GM12878 (cell line): ENCODE measurements at regions not wholly inside any gene's neighbourhood (a gene's known extent, or its start where the extent isn't known, plus 50 kb on each side); places are given as distances from the start of the nearest gene placed in this dataset.

Source experiments
- ATAC-seq: fragments of 200-7000 bp; cut with Tn5 transposase; 3 replicates; pipeline ENCODE4 v1.9.1; 2020; ENCODE audit warnings: mild to moderate bottlenecking, moderate library complexity
- BruUV-seq: library from RNA; stranded (reverse); fragments of 400-500 nt; replicated peaks from 2 replicates; lab custom pipeline; 2021; lab: Mats Ljungman, UMichigan
- CTCF ChIA-PET: fragments of 300-600 bp; sonication (Branson Sonifier 250); formaldehyde crosslinking; extraction: SDS; loops from one replicate; lab custom pipeline; 2021; ENCODE audit warnings: inconsistent platforms; lab: Yijun Ruan, JAX
- POLR2A ChIA-PET: fragments of 350-600 bp; formaldehyde crosslinking; extraction: SDS; loops from one replicate; lab custom pipeline; 2021; ENCODE audit warnings: inconsistent platforms; lab: Charles Lee
- RAD21 ChIA-PET: fragments of 300-600 bp; sonication (Branson Sonifier 250); formaldehyde crosslinking; loops from one replicate; lab custom pipeline; 2023; ENCODE audit warnings: antibody characterized with exemption; ENCODE audit not compliant: unreplicated experiment; lab: Charles Lee
- SMC1A ChIA-PET: fragments of 300-600 bp; sonication (Branson Sonifier 250); formaldehyde crosslinking; loops from one replicate; lab custom pipeline; 2023; ENCODE audit not compliant: unreplicated experiment, uncharacterized antibody; lab: Charles Lee
- DNase-seq: peaks from one replicate; pipeline ENCODE4 v3.0.0-alpha.2; 2011; ENCODE audit warnings: low read depth, low spot score
- FAIRE-seq: peaks from 3 replicates; lab custom pipeline; 2011; peaks lifted over from hg19 to GRCh38; lab: Jason Lieb, UNC
- H2AFZ ChIP-seq: 2 replicates; pipeline ENCODE4 v1.6.0; 2011; ENCODE audit warnings: low read depth, low read length, control low read depth; ENCODE audit not compliant: control insufficient read depth
- H3K27ac ChIP-seq: 2 replicates; pipeline ENCODE4 v1.5.1; 2011; ENCODE audit warnings: control low read depth; ENCODE audit not compliant: control insufficient read depth, insufficient read depth
- H3K27me3 ChIP-seq, 2 experiments: replicated peaks in 1 of 2; 2 replicates each; pipeline versions ENCODE4 v1.6.0 to v1.6.1; 2011; ENCODE audit warnings: low read length in 1 of 2; ENCODE audit not compliant: control insufficient read depth in 2 of 2, insufficient read depth in 2 of 2
- H3K36me3 ChIP-seq, 2 experiments: 2 replicates each; pipeline ENCODE4 v1.5.1; 2011; ENCODE audit warnings: low read length in 1 of 2; ENCODE audit not compliant: control insufficient read depth in 2 of 2, insufficient read depth in 2 of 2
- H3K4me1 ChIP-seq: 2 replicates; pipeline ENCODE4 v1.6.1; 2011; ENCODE audit warnings: mild to moderate bottlenecking, low read length, moderate library complexity, mixed read lengths; ENCODE audit not compliant: control insufficient read depth, insufficient read depth
- H3K4me2 ChIP-seq: 2 replicates; pipeline ENCODE4 v1.6.0; 2011; ENCODE audit warnings: control low read depth; ENCODE audit not compliant: control insufficient read depth, insufficient read depth
- H3K4me3 ChIP-seq: fragments of 200-600 bp; sonication (generic); 2 replicates; pipeline ENCODE4 v1.5.1; 2016
- H3K79me2 ChIP-seq: 2 replicates; pipeline ENCODE4 v1.6.0; 2011; ENCODE audit warnings: low read length; ENCODE audit not compliant: control insufficient read depth, insufficient read depth
- H3K9ac ChIP-seq: 2 replicates; pipeline ENCODE4 v1.8.0; 2011; ENCODE audit warnings: low read length, control low read depth, mixed read lengths; ENCODE audit not compliant: control insufficient read depth, insufficient read depth
- H3K9me3 ChIP-seq: replicated peaks from 3 replicates; pipeline ENCODE4 v1.5.1; 2011; ENCODE audit warnings: mild to moderate bottlenecking, low read length; ENCODE audit not compliant: control insufficient read depth, insufficient read depth
- H4K20me1 ChIP-seq: 2 replicates; pipeline ENCODE4 v1.6.0; 2011; ENCODE audit not compliant: control insufficient read depth, insufficient read depth
- ASH2L ChIP-seq: fragments of 300-600, 200-600 bp; sonication (generic); IDR thresholded peaks from 2 replicates; pipeline ENCODE4 v1.6.1; 2017; ENCODE audit warnings: low read depth, mild to moderate bottlenecking, borderline replicate concordance
- ATF3 ChIP-seq: IDR thresholded peaks from 2 replicates; pipeline ENCODE4 v1.6.1; 2011; ENCODE audit warnings: low read depth, mild to moderate bottlenecking, low read length, moderate library complexity, borderline replicate concordance; ENCODE audit errors: extremely low read depth
- CHD1 ChIP-seq: IDR thresholded peaks from 2 replicates; pipeline ENCODE4 v1.6.1; 2012; ENCODE audit warnings: low read depth, low read length, improper control_type of control experiment
- GABPA ChIP-seq: IDR thresholded peaks from 2 replicates; pipeline ENCODE4 v1.6.1; 2014; ENCODE audit warnings: antibody characterized with exemption, low read depth, mild to moderate bottlenecking, inconsistent platforms
- NFIC ChIP-seq: IDR thresholded peaks from 2 replicates; pipeline ENCODE4 v1.6.1; 2012; ENCODE audit warnings: low read depth, mild to moderate bottlenecking, inconsistent platforms, low read length, moderate library complexity
- RAD21 ChIP-seq: IDR thresholded peaks from 2 replicates; pipeline ENCODE4 v1.6.1; 2011; ENCODE audit warnings: mild to moderate bottlenecking, low read depth, low read length, moderate library complexity; ENCODE audit not compliant: insufficient read depth
- RB1 ChIP-seq: fragments of 450-650 bp; formaldehyde crosslinking; IDR thresholded peaks from 2 replicates; pipeline ENCODE4 v1.6.1; 2017; ENCODE audit warnings: mild to moderate bottlenecking, borderline replicate concordance
- STAT3 ChIP-seq: IDR thresholded peaks from 2 replicates; pipeline ENCODE4 v1.6.1; 2011; ENCODE audit warnings: low read depth, low read length, improper control_type of control experiment
- SUPT20H ChIP-seq: IDR thresholded peaks from 2 replicates; pipeline ENCODE4 v1.6.1; 2011; ENCODE audit warnings: low read depth, mild to moderate bottlenecking, low read length, moderate library complexity, borderline replicate concordance; ENCODE audit not compliant: control insufficient read depth
- TARDBP ChIP-seq: IDR thresholded peaks from 2 replicates; pipeline ENCODE4 v1.6.1; 2016; ENCODE audit warnings: borderline replicate concordance
- ZSCAN29 ChIP-seq: fragments of 450-650 bp; IDR thresholded peaks from 2 replicates; pipeline ENCODE4 v1.6.1; 2017; ENCODE audit warnings: mild to moderate bottlenecking, moderate library complexity
- WGBS: methylation state at CpG from one replicate; pipeline ENCODE4 v1.1.6; 2016; ENCODE audit warnings: low lambda C conversion rate; ENCODE audit not compliant: insufficient replicate concordance, insufficient coverage; ENCODE audit errors: missing lambda C conversion rate; 5-methylcytosine and 5-hydroxymethylcytosine counted together
- in situ Hi-C: fragments of 300-500 bp; cut with MboI; formaldehyde crosslinking; loops from 9 replicates; pipeline ENCODE4 v1.14.3; 2018; ENCODE audit warnings: mixed read lengths
- intact Hi-C: fragments of 100-400 bp; cut with micrococcal nuclease; formaldehyde crosslinking; loops from one replicate; pipeline ENCODE4 v1.14.2; 2022; ENCODE audit not compliant: unreplicated experiment
- TF ChIP-seq, protein P1 (sequence below): IDR thresholded peaks from 2 replicates; pipeline ENCODE4 v1.6.1; 2012; ENCODE audit warnings: low read depth, low read length, improper control_type of control experiment

DNA sequence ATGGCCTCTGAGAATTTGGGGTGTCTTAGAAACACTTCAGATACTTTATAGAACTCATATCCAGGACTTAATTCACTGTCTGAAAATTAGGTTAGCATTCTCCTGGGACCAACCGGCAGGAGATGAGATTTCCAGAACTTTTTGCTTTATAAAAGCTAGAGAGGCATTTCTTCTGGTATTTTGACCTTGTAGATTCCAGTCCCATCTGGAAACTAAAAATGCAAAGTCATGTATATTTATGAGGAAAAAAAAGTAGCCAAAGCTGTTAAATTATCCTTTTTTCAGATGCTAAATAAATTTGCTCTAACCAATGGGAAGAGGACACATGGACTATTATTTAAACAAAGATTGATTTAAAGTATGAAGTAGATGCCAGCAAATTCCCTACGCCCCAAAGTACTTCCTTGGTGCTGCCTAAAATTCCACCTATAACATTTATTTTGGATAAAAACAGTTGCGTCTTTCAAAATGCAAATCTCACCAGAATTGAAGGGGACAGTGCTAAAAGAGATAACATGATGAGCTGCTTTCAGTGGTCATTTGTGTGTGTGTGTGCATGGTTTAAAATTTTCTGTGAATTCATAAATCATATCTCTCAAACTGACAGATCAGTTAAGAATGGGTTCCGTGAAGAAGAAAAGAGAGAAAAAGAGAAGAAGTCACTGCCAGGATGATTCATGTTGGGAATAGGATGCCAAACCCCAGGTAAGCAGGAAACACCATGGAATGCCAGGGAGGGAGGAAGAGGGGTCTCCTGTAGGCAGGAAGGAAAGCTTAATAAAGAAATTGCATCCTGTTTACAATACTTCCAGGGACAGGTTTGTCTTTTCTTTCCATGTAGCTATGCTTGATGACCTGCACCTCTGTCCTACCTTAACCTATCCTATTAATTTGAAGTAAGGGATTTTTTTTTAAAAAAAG lies 97.7 kb upstream of the RGS6 start:
- TF ChIP-seq TARDBP = no peak
- TF ChIP-seq RAD21 = no peak
- TF ChIP-seq STAT3 = no peak
- no peak for TF ChIP-seq ATF3
- TF ChIP-seq CHD1 = no peak
- TF ChIP-seq ZSCAN29 = no peak
- no peak for TF ChIP-seq ASH2L
- no peak for TF ChIP-seq RB1
- TF ChIP-seq GABPA = no peak
- no peak for TF ChIP-seq SUPT20H
- TF ChIP-seq, protein P1, sequence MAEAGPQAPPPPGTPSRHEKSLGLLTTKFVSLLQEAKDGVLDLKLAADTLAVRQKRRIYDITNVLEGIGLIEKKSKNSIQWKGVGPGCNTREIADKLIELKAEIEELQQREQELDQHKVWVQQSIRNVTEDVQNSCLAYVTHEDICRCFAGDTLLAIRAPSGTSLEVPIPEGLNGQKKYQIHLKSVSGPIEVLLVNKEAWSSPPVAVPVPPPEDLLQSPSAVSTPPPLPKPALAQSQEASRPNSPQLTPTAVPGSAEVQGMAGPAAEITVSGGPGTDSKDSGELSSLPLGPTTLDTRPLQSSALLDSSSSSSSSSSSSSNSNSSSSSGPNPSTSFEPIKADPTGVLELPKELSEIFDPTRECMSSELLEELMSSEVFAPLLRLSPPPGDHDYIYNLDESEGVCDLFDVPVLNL = no peak
- no peak for TF ChIP-seq NFIC
- H2AFZ ChIP-seq = no peak overlapping the region
- CTCF ChIA-PET = interaction anchor here (1.0 kb wide), 1 partner anchor 426 kb away, joined by 3 read pairs; no protein-coding TSS in a partner anchor
- intact Hi-C loops = no loop called here
- no peaks in the 10 kb centered on the region for H3K27me3 ChIP-seq
- H3K4me2 ChIP-seq = no peak overlapping the region
- H3K79me2 ChIP-seq = no peaks in the 10 kb centered on the region
- no peaks in the 10 kb centered on the region for H3K4me1 ChIP-seq
- no TSS peak for BruUV-seq
- DNase-seq = no peak
- RAD21 ChIA-PET = interaction anchor here (0.5 to 1.1 kb wide), 2 partner anchors 21 to 431 kb away, joined by 3 to 4 read pairs; no protein-coding TSS in a partner anchor
- in situ Hi-C loops = no loop called here
- no peaks in the 10 kb centered on the region for H3K9me3 ChIP-seq
- SMC1A ChIA-PET = interaction anchor here (0.8 to 1.4 kb wide), 3 partner anchors 11 to 62 kb away, joined by 3 read pairs; no protein-coding TSS in a partner anchor
- no peak overlapping the region for H3K4me3 ChIP-seq
- no peak for ATAC-seq
- H3K27ac ChIP-seq = no peak overlapping the region
- no peak for FAIRE-seq
- H4K20me1 ChIP-seq = no peaks in the 10 kb centered on the region
- no peak overlapping the region for H3K9ac ChIP-seq
- 66% methylated on average over 4 of the region's 4 CpGs for WGBS
- POLR2A ChIA-PET = interaction anchor here (0.7 to 0.9 kb wide), 2 partner anchors 31 to 1237 kb away, joined by 4 read pairs; no protein-coding TSS in a partner anchor
- no peaks in the 10 kb centered on the region for H3K36me3 ChIP-seq
